Vagina (tissue), 2 donors: ENCODE measurements at regions not wholly inside any gene's neighbourhood (a gene's known extent, or its start where the extent isn't known, plus 50 kb on each side); places are given as distances from the start of the nearest gene placed in this dataset.

ENCODE experiments used
- POLR2A ChIP-seq, 2 donors: fragments of 450-650 bp; IDR thresholded peaks; one replicate each; pipeline ENCODE4 v1.6.1; 2017; ENCODE audit warnings: antibody characterized with exemption in 2 of 2, mild to moderate bottlenecking in 2 of 2, moderate library complexity in 2 of 2
- POLR2AphosphoS5 ChIP-seq, 2 donors: sonication (generic); formaldehyde crosslinking; IDR thresholded peaks; one replicate each; pipeline ENCODE4 v1.9.0; 2017; ENCODE audit warnings: antibody characterized with exemption in 2 of 2, mild to moderate bottlenecking in 2 of 2, low read depth in 1 of 2; ENCODE audit not compliant: insufficient read depth in 1 of 2
- TF ChIP-seq, protein P1 (sequence below), 3 experiments: fragments of 450-650 bp in 2 of 3; fragments of 200-600 bp in 1 of 3; sonication (generic) in 1 of 3; IDR thresholded peaks; one replicate each; pipeline ENCODE4 v1.5.1; 2017 to 2019; ENCODE audit warnings: antibody characterized with exemption in 3 of 3, mild to moderate bottlenecking in 2 of 3, moderate library complexity in 2 of 3

GRCh38 chr2:116733699-116734098 is 1080.8 kb upstream of the DDX18 start:
- TF ChIP-seq, protein P1, sequence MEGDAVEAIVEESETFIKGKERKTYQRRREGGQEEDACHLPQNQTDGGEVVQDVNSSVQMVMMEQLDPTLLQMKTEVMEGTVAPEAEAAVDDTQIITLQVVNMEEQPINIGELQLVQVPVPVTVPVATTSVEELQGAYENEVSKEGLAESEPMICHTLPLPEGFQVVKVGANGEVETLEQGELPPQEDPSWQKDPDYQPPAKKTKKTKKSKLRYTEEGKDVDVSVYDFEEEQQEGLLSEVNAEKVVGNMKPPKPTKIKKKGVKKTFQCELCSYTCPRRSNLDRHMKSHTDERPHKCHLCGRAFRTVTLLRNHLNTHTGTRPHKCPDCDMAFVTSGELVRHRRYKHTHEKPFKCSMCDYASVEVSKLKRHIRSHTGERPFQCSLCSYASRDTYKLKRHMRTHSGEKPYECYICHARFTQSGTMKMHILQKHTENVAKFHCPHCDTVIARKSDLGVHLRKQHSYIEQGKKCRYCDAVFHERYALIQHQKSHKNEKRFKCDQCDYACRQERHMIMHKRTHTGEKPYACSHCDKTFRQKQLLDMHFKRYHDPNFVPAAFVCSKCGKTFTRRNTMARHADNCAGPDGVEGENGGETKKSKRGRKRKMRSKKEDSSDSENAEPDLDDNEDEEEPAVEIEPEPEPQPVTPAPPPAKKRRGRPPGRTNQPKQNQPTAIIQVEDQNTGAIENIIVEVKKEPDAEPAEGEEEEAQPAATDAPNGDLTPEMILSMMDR (IDR thresholded peaks at IDR 0.05): no peak
- TF ChIP-seq POLR2A (IDR thresholded peaks at IDR 0.05): no peak
- TF ChIP-seq POLR2AphosphoS5 (IDR thresholded peaks at IDR 0.05; ENCODE audit: insufficient read depth in 1 of 2, low read depth in 1 of 2): no peak
